Esophagus squamous epithelium (tissue), 5 donors: ENCODE measurements at regions not wholly inside any gene's neighbourhood (a gene's known extent, or its start where the extent isn't known, plus 50 kb on each side); places are given as distances from the start of the nearest gene placed in this dataset.
"Not testable (repeated sequence)": the region's sequence is repeated elsewhere in the genome, so short reads cannot be mapped to it uniquely, and the experiment has no call there.

Source experiments
- DNase-seq: peaks from one replicate; lab custom pipeline; 2025; lab: John Stamatoyannopoulos, UW
- H3K27ac ChIP-seq, 4 donors: fragments of 200-600 bp; sonication (generic); one replicate each; pipeline ENCODE4 v1.5.1; 2016 to 2019; ENCODE audit warnings: mild to moderate bottlenecking in 1 of 4
- H3K27me3 ChIP-seq, 4 donors: fragments of 200-600 bp; sonication (generic); 1 replicate in 3 of 4; 2 replicates in 1 of 4; pipeline versions ENCODE4 v1.5.1 to v1.6.0; 2017 to 2021; ENCODE audit warnings: antibody characterized with exemption in 1 of 4
- H3K36me3 ChIP-seq, 3 donors: fragments of 200-600 bp; sonication (generic); one replicate each; pipeline ENCODE4 v1.5.1; 2016 to 2019
- H3K4me1 ChIP-seq, 3 donors: fragments of 200-600 bp; sonication (generic); one replicate each; pipeline ENCODE4 v1.5.1; 2017 to 2019
- H3K4me3 ChIP-seq, 4 donors: fragments of 200-600 bp; sonication (generic); 1 replicate in 3 of 4; 2 replicates in 1 of 4; pipeline ENCODE4 v1.5.1; 2016 to 2019; ENCODE audit warnings: mild to moderate bottlenecking in 2 of 4, moderate library complexity in 1 of 4
- H3K9me3 ChIP-seq, 3 donors: fragments of 200-600 bp; sonication (generic); one replicate each; pipeline ENCODE4 v1.5.1; 2016 to 2019
- POLR2A ChIP-seq, 4 donors: fragments of 450-650 bp; IDR thresholded peaks; one replicate each; pipeline ENCODE4 v1.6.1; 2017; ENCODE audit warnings: antibody characterized with exemption in 4 of 4, mild to moderate bottlenecking in 4 of 4, moderate library complexity in 3 of 4
- WGBS, 2 donors: methylation state at CpG; one replicate each; pipeline ENCODE4 v1.1.5; 2018; 5-methylcytosine and 5-hydroxymethylcytosine counted together
- intact Hi-C: fragments of 100-400 bp; cut with DNase I; formaldehyde crosslinking; loops from one replicate; pipeline ENCODE4 v1.15.0; 2022
- TF ChIP-seq, protein P1 (sequence below), 6 experiments: fragments of 450-650 bp in 4 of 6; fragments of 200-600 bp in 2 of 6; sonication (generic) in 2 of 6; IDR thresholded peaks; one replicate each; pipeline ENCODE4 v1.5.1; 2016 to 2019; ENCODE audit warnings: antibody characterized with exemption in 6 of 6, mild to moderate bottlenecking in 4 of 6, moderate library complexity in 4 of 6
- donor health status: DM: yes; HTN: yes; CAD: no.

DNA sequence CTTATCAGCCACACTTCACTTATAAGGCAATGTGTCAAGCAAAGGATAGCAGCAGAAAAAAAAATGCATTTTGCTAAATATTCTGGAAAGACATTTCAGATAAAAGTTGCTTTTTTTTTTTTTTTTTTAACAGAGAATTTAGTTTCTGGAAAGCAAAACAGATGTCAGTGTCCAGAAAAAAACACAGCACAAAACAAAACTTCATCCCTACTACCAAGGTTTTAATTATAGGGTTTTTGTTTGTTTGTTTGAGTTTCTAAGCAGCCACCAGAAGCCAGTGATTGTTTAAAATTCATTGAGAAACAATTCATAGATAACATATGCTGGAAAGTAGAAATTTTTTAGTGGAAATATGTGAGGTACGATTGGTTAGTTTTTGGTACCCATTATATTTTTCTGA is 1202.7 kb downstream of the OTOL1 start:
- H3K9me3 ChIP-seq, result peaks cover 0 to 4% (median 0%) of the 10 kb centered on the region in 3 donors
- H3K27ac ChIP-seq, result no peak overlapping the region
- 65 to 72% methylated on average over 1 of the region's 1 CpG for WGBS, 2 donors
- H3K27me3 ChIP-seq, result no peaks in the 10 kb centered on the region
- H3K4me1 ChIP-seq, result no peaks in the 10 kb centered on the region
- H3K36me3 ChIP-seq, result no peaks in the 10 kb centered on the region
- no peak overlapping the region for H3K4me3 ChIP-seq
- intact Hi-C loops, result no loop called here
- TF ChIP-seq, protein P1, sequence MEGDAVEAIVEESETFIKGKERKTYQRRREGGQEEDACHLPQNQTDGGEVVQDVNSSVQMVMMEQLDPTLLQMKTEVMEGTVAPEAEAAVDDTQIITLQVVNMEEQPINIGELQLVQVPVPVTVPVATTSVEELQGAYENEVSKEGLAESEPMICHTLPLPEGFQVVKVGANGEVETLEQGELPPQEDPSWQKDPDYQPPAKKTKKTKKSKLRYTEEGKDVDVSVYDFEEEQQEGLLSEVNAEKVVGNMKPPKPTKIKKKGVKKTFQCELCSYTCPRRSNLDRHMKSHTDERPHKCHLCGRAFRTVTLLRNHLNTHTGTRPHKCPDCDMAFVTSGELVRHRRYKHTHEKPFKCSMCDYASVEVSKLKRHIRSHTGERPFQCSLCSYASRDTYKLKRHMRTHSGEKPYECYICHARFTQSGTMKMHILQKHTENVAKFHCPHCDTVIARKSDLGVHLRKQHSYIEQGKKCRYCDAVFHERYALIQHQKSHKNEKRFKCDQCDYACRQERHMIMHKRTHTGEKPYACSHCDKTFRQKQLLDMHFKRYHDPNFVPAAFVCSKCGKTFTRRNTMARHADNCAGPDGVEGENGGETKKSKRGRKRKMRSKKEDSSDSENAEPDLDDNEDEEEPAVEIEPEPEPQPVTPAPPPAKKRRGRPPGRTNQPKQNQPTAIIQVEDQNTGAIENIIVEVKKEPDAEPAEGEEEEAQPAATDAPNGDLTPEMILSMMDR (IDR thresholded peaks at IDR 0.05), result no peak
- DNase-seq, result no peak

DNA sequence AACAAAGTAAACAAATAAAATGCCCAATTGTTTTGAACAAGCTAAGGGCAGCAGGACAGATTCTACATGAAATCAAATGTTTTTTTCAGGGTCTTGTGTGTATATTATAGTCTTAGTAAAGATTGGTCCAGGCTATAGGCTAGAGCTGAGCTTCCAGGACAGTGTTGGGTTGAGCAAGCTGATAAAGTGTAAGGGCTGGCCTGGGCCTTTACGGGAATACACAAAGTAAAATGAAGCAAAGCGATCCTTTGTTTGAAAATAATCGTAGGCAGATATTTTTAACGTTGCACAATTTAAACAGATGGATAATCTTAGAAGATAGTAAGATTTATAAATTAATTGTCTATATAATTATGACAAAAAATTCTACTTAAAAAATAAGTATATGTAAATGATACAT is 1204.6 kb downstream of the OTOL1 start:
- 82 to 90% methylated on average over 4 of the region's 4 CpGs for WGBS, 2 donors
- no peak overlapping the region for H3K27ac ChIP-seq
- H3K4me1 ChIP-seq, result no peaks in the 10 kb centered on the region
- H3K9me3 ChIP-seq, result peaks cover 0 to 4% (median 0%) of the 10 kb centered on the region in 3 donors
- intact Hi-C loops, result no loop called here
- TF ChIP-seq POLR2A (IDR thresholded peaks at IDR 0.05), result no peak
- TF ChIP-seq, protein P1 (IDR thresholded peaks at IDR 0.05), result no peak
- H3K4me3 ChIP-seq, result no peak overlapping the region
- H3K27me3 ChIP-seq, result no peaks in the 10 kb centered on the region
- no peaks in the 10 kb centered on the region for H3K36me3 ChIP-seq
- DNase-seq, result no peak

DNA sequence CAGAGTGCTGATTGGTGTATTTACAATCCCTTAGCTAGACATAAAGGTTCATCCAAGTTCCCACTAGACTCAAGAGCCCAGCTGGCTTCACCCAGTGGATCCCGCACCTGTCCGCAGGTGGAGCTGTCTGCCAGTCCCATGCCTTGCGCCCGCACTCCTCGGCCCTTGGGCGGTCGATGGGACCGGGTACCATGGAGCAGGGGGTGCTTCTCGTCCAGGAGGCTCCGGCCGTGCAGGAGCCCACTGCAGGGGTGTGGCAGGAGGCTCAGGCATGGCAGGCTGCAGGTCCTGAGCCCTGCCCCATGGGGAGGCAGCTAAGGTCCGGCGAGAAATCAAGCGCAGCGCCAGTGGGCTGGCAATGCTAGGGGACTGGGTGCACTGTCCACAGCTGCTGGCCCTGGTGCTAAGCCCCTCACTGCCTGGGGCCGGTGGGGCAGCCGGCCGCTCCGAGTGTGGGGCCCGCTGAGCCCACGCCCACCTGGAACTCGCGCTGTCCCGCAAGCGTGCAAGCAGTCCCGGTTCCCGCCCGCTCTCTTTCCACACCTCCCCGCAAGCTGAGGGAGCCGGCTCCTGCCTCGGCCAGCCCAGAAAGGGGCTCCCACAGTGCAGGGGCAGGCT is 1206.3 kb downstream of the OTOL1 start:
- no peaks in the 10 kb centered on the region for H3K36me3 ChIP-seq
- H3K4me3 ChIP-seq, result no peak overlapping the region
- H3K4me1 ChIP-seq, result no peaks in the 10 kb centered on the region
- H3K9me3 ChIP-seq, result peaks cover 0 to 4% (median 0%) of the 10 kb centered on the region in 3 donors
- H3K27ac ChIP-seq, result no peak overlapping the region
- intact Hi-C loops, result no loop called here
- no peak for DNase-seq
- no peaks in the 10 kb centered on the region for H3K27me3 ChIP-seq
- 82% methylated on average over 25 of the region's 31 CpGs; no CpG with 5 or more reads in 1 of the 2 donors for WGBS, 2 donors
- no peak for TF ChIP-seq POLR2A (IDR thresholded peaks at IDR 0.05)
- TF ChIP-seq, protein P1 (IDR thresholded peaks at IDR 0.05), result no peak

DNA sequence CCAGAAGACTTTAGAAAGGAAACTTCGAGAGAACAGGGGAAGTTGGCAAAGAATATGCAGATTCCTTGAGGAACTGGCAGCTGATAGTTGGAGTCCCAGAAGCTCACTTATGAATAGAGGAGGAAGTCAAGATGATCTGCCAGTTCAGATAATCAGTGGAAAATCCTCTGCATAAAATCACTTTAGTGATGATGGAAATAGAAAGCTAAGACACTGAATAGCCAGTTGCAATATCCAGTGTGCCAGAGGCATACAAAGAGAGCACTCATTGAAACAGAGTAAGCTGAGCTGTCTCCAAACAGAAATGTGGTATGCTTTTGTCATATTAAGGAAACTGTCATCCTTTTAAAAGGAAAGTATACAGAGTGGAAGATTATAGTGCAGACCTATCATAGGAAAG is 1207.6 kb downstream of the OTOL1 start:
- DNase-seq, result no peak
- intact Hi-C loops, result no loop called here
- TF ChIP-seq, protein P1 (IDR thresholded peaks at IDR 0.05), result no peak
- no peak for TF ChIP-seq POLR2A (IDR thresholded peaks at IDR 0.05)
- Histone ChIP-seq H3K36me3 (no peaks in the 10 kb centered on the region), H3K9me3 (peaks cover 0 to 4% (median 0%) of the 10 kb centered on the region in 3 donors), H3K27me3 (no peaks in the 10 kb centered on the region), H3K27ac (no peak overlapping the region), H3K4me3 (no peak overlapping the region), H3K4me1 (no peaks in the 10 kb centered on the region)
- WGBS, 2 donors, result 4 to 16% methylated on average over 1 of the region's 1 CpG

DNA sequence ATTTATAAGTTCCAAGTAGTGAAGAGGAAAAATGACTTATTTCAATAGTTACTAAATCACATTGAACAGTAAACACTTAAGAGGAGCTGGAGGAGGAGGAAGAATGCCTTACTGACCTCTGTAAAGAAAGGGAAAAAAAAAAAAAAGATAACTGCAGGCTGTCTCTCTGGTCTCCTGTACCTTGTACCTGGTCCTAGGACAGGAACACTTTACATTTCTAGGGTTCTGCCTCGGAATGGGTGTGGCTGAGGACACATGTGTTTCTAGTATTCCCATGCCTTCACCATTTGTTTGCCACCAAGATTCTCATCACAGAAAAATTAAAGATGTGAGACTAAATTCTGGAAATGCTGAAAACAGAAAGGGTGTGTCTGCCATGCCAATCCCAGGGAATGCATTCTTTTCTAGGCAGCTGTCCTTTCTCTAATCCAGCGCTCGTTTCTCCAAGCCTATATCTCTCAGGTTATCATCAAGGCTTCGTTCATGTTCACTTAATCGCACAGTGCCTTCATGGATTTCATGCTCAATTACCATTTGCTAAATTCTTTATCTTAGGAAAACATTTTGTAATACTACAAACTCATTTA is 1208.3 kb downstream of the OTOL1 start:
- no peaks in the 10 kb centered on the region for H3K36me3 ChIP-seq
- peaks cover 0 to 4% (median 0%) of the 10 kb centered on the region in 3 donors for H3K9me3 ChIP-seq
- H3K27me3 ChIP-seq, result no peaks in the 10 kb centered on the region
- no peak overlapping the region for H3K4me3 ChIP-seq
- TF ChIP-seq, protein P1 (IDR thresholded peaks at IDR 0.05), result no peak
- intact Hi-C loops, result no loop called here
- WGBS, 2 donors, result 69 to 72% methylated on average over 5 of the region's 5 CpGs
- H3K4me1 ChIP-seq, result no peaks in the 10 kb centered on the region
- DNase-seq, result no peak
- H3K27ac ChIP-seq, result no peak overlapping the region

DNA sequence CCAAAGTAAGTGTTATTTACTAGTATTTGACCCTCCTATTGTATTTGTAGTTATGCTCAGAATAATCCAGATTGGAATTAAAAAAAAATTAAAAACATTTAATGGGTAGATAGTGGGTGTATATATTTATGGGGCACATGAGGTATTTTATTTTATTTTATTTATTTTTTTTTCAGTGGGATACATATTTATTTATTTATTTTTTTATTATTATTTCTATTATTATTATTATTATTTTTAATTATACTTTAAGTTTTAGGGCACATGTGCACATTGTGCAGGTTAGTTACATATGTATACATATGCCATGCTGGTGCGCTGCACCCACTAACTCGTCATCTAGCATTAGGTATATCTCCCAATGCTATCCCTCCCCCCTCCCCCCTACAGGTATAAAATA is 1211.8 kb downstream of the OTOL1 start:
- intact Hi-C loops, H3K4me3 ChIP-seq, DNase-seq, H3K27ac ChIP-seq, H3K4me1 ChIP-seq, H3K36me3 ChIP-seq, H3K27me3 ChIP-seq, H3K9me3 ChIP-seq: not testable (repeated sequence)
- 92 to 93% methylated on average over 2 of the region's 2 CpGs for WGBS, 2 donors

DNA sequence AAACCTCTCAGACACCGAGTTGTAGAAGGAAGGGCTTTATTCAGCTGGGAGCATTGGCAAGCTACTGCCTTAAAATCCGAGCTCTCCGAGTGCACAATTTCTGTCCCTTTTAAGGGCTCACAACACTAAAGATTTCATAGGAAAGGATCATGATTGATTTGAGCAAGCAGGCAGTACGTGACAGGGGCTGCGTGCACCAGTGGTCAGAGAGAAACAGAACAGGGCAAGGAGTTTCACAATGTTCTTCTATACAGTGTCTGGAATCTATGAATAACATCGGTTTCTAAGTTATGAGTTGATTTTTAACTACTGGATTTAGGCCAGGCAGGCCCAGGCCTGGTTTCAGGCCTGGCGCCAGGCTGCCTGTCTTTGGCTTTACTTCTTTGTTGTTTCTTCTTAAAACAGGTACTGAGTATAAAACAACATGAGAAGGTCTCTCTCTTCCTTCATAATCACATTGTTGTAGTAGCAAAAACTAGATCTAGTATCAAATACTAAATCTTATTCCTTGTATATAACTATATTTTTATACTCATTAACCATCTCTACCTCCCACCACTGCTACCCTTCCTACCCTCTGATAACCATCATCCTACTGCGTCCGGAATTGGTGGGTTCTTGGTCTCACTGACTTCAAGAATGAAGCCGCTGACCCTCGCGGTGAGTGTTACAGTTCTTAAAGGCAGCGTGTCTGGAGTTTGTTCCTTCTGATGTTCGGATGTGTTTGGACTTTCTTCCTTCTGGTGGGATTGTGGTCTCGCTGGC is 1212.5 kb downstream of the OTOL1 start:
- DNase-seq, H3K9me3 ChIP-seq, H3K36me3 ChIP-seq, H3K27ac ChIP-seq, intact Hi-C loops, H3K4me3 ChIP-seq, H3K4me1 ChIP-seq, H3K27me3 ChIP-seq: not testable (repeated sequence)
- 69 to 73% methylated on average over 15 of the region's 15 CpGs for WGBS, 2 donors
